G401 (cell line): ENCODE measurements at regions not wholly inside any gene's neighbourhood (a gene's known extent, or its start where the extent isn't known, plus 50 kb on each side); places are given as distances from the start of the nearest gene placed in this dataset.
"Not testable (repeated sequence)": the region's sequence is repeated elsewhere in the genome, so short reads cannot be mapped to it uniquely, and the experiment has no call there.

Experiments used
- DNase-seq: peaks from one replicate; pipeline ENCODE4 v3.0.0-alpha.2; 2015; ENCODE audit warnings: low spot score
- in situ Hi-C: cut with HindIII; loops from 2 replicates; pipeline ENCODE4 v1.10.0; 2016; ENCODE audit warnings: low sequenced_read_pairs, mixed read lengths

GRCh38 chr6:156438350-156438923, 338.7 kb upstream of the ARID1B start:
- DNase-seq = no peak
- in situ Hi-C loops = no loop called here

- in situ Hi-C loops = no loop called here
- DNase-seq = no peak
Observed at GRCh38 chr6:156437121-156437879, 339.9 kb upstream of the ARID1B start.

- DNase-seq = no peak
- in situ Hi-C loops = no loop called here
Observed at GRCh38 chr6:156434795-156435190, 342.4 kb upstream of the ARID1B start.

DNA sequence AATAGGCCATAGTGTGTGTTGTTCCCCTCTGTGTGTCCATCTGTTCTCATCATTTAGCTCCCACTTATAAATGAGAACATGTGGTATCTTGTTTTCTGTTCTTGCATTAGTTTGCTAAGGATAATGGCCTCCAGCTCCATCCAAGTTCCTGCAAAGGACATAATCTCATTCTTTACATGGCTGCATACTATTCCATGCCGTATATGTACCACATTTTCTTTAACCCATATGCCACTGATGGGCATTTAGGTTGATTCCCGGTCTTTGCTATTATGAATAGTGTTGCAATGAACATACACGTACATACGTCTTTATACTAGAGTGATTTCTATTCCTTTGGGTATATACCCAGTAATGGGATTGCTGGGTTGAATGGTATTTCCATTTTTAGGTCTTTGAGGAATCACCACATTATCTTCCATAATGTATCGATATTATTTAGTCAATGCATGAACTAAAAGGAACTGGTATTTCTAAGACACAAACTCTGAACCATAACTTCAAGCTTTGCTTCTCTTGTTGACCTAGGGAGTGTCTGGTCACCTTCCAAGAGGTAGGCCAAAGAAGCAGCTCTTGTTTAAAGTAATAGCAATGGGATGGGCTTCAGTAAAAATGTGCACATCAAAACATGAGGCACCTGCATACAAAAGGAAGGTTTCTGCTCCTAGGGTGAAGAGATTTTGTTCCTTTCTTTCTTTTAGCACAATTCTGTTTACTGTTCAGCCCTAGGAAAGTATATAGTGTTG, 343.0 kb upstream of the ARID1B start:
- in situ Hi-C loops = no loop called here
- no peak for DNase-seq

DNA sequence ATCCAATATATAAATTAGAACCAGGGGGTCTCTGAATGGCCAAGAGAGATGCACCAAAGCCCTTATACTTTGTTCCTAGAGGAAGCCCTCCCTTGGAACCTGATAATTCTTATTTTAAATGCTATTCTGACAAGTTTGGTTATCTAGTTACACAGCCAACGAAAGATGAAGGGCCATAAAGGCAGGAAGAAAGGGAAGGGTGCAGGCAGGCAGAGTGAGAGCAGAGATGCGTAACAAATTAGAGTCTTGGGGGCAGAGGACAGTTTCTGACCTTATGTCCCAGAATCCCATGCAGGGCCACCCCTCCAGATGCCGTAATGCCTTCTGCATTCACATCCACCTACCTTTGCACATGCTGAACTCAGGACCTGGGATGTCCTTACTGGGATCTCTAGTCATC, 344.6 kb upstream of the ARID1B start:
- DNase-seq = no peak

GRCh38 chr6:156430386-156430785, 346.8 kb upstream of the ARID1B start:
- in situ Hi-C loops = no loop called here
- no peak for DNase-seq

More for the DNA sequence above, 344.6 kb upstream of the ARID1B start:
- in situ Hi-C loops = no loop called here

DNA sequence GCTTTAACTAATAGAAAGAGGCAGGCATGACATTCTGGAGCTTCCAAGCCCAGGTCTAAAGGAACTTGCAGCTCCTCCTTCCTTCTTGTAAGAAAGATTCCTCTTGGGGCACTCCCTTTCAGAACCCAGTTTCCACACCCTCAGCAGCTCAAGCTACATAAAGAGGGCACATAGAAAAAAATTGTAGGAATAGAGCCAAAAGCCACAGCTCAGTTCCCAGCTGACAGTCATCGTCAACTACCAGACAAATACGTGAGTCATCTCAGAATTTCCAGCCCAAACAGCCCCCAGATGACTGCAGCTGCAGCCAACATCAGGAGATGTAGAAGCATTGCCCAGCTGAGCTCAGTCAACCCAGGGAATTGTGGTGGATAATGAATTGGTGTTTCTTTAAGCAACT, 349.8 kb upstream of the ARID1B start:
- no peak for DNase-seq
- in situ Hi-C loops = no loop called here

DNA sequence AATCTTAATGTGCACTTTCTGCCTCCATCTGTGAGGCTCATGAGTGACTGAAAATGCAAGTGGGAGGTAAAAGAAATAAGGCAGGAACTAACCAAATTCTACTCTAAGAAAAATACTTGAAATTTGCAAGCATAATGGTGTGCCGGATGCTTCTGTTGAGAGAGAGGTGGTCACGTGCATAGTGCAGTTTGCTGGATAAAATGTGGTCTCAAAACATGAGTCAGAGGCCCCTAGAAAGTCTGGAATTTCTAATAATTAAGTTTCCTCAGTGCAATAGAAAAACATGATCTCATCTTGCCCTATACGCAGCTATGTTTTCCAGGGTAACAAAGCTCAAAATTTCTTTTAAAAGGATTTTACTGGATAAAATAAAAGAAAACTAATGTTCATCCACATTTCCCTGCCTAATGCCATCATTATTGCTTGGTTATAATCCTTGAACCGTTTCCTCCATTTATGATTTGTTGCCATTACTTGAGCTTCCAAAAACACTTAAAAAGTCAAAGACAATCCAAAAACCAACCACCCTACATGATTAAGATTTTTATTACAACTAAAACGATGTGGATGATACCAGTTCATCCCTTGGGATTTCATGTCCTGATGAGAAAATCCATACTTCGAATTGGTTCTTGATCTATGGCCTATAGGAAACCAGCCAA, 351.7 kb upstream of the ARID1B start:
- in situ Hi-C loops = no loop called here
- no peak for DNase-seq

GRCh38 chr6:156423829-156424228, 353.3 kb upstream of the ARID1B start:
- in situ Hi-C loops = no loop called here
- DNase-seq = no peak

DNA sequence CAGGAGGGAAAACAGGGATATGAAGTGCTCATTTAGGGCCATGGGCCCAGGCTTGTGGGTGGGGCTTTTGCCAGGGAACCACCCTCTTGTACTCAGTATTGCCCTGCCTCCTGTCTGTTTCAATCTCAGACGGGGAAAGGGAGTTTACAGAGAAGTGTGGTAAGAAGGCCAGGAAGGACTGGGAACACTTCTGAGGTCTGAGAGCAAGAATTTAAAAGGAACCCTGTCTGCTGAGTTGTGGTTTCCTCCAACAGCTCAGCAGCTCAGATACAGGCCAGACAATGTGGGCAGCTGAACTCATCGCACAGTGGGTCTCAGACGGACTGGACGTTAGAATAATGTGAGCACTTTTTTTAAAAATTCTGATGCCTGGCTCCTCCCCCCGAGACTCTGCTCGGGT, 354.1 kb upstream of the ARID1B start:
- in situ Hi-C loops = no loop called here
- no peak for DNase-seq

DNA sequence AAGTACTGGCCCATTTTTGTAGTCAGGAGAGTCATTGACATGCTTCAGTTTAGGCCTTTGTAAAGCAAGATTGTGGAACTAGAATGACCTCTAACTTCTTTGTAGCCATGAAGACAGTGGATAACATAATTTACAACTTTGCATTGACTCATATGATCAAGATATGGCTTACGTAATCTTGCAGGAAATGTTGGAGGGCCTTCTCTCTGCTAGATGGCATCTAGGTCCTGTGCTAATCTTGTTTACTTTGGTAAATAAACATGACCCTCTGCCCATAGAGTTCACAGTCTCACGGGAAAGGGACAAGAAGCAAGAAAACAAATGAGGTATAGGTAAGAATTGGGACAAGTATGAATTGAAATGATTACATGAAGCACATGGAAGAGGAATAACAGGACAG, 355.2 kb upstream of the ARID1B start:
- no peak for DNase-seq
- in situ Hi-C loops = no loop called here

GRCh38 chr6:156421301-156421700, 355.9 kb upstream of the ARID1B start:
- DNase-seq, in situ Hi-C loops: not testable (repeated sequence)

GRCh38 chr6:156420172-156420993, 356.8 kb upstream of the ARID1B start:
- in situ Hi-C loops = no loop called here

GRCh38 chr6:156419594-156419993, 357.6 kb upstream of the ARID1B start:
- in situ Hi-C loops = no loop called here
- no peak for DNase-seq

More at GRCh38 chr6:156420172-156420993, 356.8 kb upstream of the ARID1B start:
- DNase-seq = no peak

DNA sequence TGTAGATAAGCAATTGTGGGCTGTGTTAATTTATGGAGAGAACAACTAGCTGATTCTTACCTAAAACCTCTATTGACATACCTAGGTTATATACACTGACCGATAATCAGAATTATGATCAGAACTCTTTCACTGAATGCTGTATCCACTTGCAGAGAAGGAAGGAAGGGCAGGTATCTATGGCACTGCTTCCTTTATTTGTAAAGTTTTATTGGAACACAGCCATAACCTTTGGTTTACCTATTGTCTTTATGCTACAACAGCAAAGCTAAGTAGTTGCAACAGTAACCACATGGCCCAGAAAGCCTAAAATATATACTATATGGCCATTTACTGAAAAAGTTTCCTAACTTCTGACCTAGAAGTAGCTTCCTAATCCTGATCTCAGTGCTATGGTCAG, 358.9 kb upstream of the ARID1B start:
- in situ Hi-C loops = no loop called here
- no peak for DNase-seq

DNA sequence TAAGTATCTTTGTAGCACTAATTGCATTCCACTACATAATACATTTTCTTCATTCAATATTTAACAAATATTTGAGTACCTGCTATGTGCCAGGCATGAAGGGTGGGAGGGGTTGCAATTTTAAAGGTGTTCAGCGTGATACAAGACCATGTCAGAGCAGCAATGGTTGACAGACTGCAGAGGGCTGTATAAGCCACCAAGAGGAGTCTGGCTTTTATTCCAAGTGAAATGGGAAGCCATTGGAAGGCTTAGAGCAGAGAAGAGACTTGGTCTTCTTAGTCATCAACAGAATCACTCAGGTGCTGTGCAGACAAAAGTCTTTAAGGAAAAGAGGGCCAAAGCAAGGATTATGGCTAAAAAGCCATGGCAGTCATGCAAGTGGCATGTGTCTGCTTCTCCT, 360.8 kb upstream of the ARID1B start:
- DNase-seq = no peak
- in situ Hi-C loops = no loop called here

DNA sequence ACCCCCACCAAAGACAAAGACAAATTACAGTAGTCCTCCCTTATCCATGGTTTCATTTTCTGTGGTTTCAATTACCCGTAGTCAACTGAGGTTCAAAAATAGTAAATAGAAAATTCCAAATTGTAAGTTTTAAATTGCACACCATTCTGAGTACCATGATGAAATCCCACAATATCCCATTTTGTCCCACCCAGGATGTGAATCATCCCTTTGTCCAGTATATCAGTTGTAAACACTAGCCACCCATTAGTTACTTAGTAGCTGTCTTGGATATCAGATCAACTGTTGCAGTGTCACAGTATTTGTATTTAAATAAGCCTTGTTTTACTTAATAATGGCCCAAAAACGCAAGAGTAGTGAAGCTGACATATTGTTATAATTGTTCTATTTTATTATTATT, 364.0 kb upstream of the ARID1B start:
- no peak for DNase-seq
- in situ Hi-C loops = no loop called here

GRCh38 chr6:156410649-156411048, 366.5 kb upstream of the ARID1B start:
- no peak for DNase-seq
- in situ Hi-C loops = no loop called here

GRCh38 chr6:156408655-156409054, 368.5 kb upstream of the ARID1B start:
- in situ Hi-C loops = no loop called here

More at GRCh38 chr6:156408655-156409054, 368.5 kb upstream of the ARID1B start:
- DNase-seq = no peak
